ENCODE measurements at regions not wholly inside any gene's neighbourhood (a gene's known extent, or its start where the extent isn't known, plus 50 kb on each side); places are given as distances from the start of the nearest gene placed in this dataset.

DNA sequence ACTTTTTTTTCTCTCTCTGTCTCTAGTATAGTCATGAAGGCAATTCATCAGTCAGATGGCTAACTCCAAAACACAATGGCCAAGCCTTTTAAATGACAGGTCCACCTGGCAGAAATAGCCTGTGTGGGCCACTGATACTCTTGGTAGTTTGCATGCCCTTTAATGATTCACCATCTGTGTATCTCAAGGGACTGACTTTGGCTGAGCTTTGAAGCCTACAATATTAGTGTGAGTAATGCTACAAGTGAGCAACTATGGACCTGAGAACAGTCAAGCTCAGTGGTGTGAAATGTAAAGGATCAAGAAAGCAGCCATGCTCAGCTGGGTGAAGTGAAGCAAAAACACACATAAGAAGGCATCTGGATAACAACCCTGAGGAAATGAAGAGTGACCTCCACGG, 506.9 kb downstream of the TLE1 start:
- no peak overlapping the region for H3K4me3 Mint-ChIP-seq
- no peak overlapping the region for H3K27ac Mint-ChIP-seq
- no peak for DNase-seq
- H3K4me1 Mint-ChIP-seq (ENCODE audit: low read depth) = no peaks in the 10 kb centered on the region
- no peaks in the 10 kb centered on the region for H3K9me3 Mint-ChIP-seq
- H3K36me3 Mint-ChIP-seq (ENCODE audit: low read depth) = no peaks in the 10 kb centered on the region
- H3K27me3 Mint-ChIP-seq = no peaks in the 10 kb centered on the region

GRCh38 chr9:81174023-81174422, 515.3 kb downstream of the TLE1 start:
- no peaks in the 10 kb centered on the region for H3K36me3 Mint-ChIP-seq (ENCODE audit: low read depth)
- no peak for DNase-seq
- no peaks in the 10 kb centered on the region for H3K4me1 Mint-ChIP-seq (ENCODE audit: low read depth)
- no peak overlapping the region for H3K4me3 Mint-ChIP-seq
- no peak overlapping the region for H3K27ac Mint-ChIP-seq
- H3K27me3 Mint-ChIP-seq = no peaks in the 10 kb centered on the region
- peaks cover 4% of the 10 kb centered on the region for H3K9me3 Mint-ChIP-seq

DNA sequence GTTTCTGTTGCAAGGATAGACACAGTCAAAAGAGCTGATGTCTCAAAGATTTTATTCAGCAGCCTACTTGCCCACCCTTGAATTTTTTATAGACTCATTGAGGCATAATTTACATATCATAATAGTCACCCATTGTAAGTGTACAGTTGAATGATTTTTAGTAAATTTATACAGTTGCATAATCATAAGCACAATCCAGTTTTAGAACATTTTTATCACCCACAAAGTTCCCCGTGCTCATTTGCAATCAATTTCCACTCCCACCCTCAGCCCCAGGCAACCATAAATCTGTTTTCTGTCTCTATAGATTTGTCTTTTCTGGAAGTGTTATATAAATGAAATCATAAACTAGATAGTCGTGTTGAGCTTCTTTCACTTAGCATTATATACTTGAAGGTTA, 517.7 kb downstream of the TLE1 start:
- DNase-seq = no peak
- peaks cover 13% of the 10 kb centered on the region for H3K9me3 Mint-ChIP-seq
- no peaks in the 10 kb centered on the region for H3K27me3 Mint-ChIP-seq
- H3K4me1 Mint-ChIP-seq (ENCODE audit: low read depth) = no peaks in the 10 kb centered on the region
- H3K36me3 Mint-ChIP-seq (ENCODE audit: low read depth) = no peaks in the 10 kb centered on the region
- no peak overlapping the region for H3K27ac Mint-ChIP-seq
- no peak overlapping the region for H3K4me3 Mint-ChIP-seq

GRCh38 chr9:81162361-81162760, 527.0 kb downstream of the TLE1 start:
- no peak for DNase-seq
- no peaks in the 10 kb centered on the region for H3K36me3 Mint-ChIP-seq (ENCODE audit: low read depth)
- no peaks in the 10 kb centered on the region for H3K27me3 Mint-ChIP-seq
- H3K4me3 Mint-ChIP-seq = no peak overlapping the region
- no peaks in the 10 kb centered on the region for H3K4me1 Mint-ChIP-seq (ENCODE audit: low read depth)
- H3K27ac Mint-ChIP-seq = no peak overlapping the region
- peaks cover 15% of the 10 kb centered on the region for H3K9me3 Mint-ChIP-seq

DNA sequence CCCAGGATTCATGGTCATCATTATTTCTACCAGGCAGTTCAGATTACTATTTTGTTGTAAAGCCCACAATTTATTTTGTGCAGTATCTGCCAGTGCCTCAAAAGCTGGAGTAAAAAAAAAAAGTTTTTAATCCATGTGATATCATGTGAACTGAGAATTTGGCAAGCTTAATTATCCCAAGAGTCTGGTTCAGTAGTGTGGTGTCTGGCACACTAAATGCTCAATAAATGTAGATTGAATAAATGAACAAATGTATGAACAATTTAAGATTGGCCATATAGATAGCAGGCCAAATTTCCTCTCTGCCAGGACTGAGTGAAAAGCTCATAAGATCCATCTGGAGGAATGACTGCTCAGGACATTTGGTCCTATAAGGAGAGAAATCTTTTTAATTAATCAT, 533.0 kb downstream of the TLE1 start:
- no peak overlapping the region for H3K27ac Mint-ChIP-seq
- H3K36me3 Mint-ChIP-seq (ENCODE audit: low read depth) = no peaks in the 10 kb centered on the region
- no peaks in the 10 kb centered on the region for H3K4me1 Mint-ChIP-seq (ENCODE audit: low read depth)
- no peak overlapping the region for H3K4me3 Mint-ChIP-seq
- no peak for DNase-seq
- H3K27me3 Mint-ChIP-seq = no peaks in the 10 kb centered on the region
- no peaks in the 10 kb centered on the region for H3K9me3 Mint-ChIP-seq

DNA sequence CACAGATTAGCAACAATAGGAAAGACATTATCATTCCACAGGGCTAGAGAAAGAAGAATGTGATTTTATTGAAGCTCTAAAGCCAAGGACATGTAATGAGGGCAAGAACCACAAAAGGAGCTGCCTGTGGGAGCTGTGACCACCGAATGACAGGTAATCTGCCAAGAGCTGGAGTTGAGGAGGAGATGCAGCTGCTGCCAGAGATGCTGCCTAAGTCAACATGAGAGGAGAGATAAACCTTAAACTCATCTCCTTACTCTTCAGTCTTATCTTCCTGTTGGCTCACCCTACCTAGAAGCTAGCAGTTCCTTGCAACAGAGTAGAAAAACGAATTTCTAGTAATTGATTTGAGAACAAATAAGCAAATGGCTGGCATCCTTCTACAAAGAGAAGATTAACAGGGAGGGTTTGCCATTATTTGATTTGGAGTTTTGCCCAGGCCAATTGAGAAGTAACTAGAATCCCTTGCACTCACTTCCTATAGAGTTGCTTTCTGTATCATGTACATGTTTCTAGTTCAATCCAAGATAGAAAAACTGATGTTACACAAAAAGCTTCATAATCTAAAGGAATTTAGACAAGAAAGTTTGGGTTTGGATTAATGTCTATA, 539.2 kb downstream of the TLE1 start:
- Mint-ChIP-seq H3K9me3 (peaks cover 2% of the 10 kb centered on the region), H3K4me1 (ENCODE audit: low read depth) (no peaks in the 10 kb centered on the region), H3K36me3 (ENCODE audit: low read depth) (no peaks in the 10 kb centered on the region), H3K4me3 (no peak overlapping the region), H3K27ac (no peak overlapping the region), H3K27me3 (no peaks in the 10 kb centered on the region)
- no peak for DNase-seq

DNA sequence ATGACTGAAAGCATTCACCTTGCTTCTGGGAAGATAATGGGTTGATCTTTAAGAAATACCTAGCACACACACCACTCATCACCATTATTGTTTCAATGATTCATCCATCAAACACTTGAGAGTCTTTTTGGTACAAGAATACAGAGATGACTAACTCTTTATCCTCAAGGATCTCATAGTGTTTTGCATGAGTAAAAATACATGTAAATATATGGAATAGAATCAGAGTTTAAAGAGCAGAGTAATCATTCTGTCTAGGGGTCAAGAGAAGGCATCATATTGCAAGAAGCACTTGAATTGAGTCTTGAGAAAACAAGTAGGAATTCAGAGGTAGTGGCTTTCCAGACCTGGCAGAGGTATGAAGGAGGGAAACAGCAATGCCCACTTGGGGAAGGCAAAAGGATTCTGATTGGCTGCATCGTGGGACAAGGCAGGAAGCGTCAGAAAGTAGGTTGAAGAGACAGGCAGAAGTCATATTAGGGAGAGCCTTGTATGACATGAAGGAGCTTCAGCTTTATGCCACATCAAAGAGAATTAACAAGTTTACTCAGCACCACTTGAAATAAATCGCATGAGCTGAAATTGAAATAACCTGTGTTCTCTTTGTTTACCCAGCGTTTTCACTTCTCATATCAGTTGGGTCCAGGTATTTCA, 542.5 kb downstream of the TLE1 start:
- Mint-ChIP-seq H3K4me3 (no peak overlapping the region), H3K27me3 (no peaks in the 10 kb centered on the region), H3K9me3 (peaks cover 2% of the 10 kb centered on the region), H3K27ac (no peak overlapping the region), H3K4me1 (ENCODE audit: low read depth) (no peaks in the 10 kb centered on the region), H3K36me3 (ENCODE audit: low read depth) (no peaks in the 10 kb centered on the region)
- no peak for DNase-seq

GRCh38 chr9:81146241-81146640, 543.1 kb downstream of the TLE1 start:
- no peaks in the 10 kb centered on the region for H3K4me1 Mint-ChIP-seq (ENCODE audit: low read depth)
- H3K27ac Mint-ChIP-seq = no peak overlapping the region
- H3K27me3 Mint-ChIP-seq = no peaks in the 10 kb centered on the region
- H3K4me3 Mint-ChIP-seq = no peak overlapping the region
- DNase-seq = no peak
- no peaks in the 10 kb centered on the region for H3K36me3 Mint-ChIP-seq (ENCODE audit: low read depth)
- peaks cover 2% of the 10 kb centered on the region for H3K9me3 Mint-ChIP-seq

DNA sequence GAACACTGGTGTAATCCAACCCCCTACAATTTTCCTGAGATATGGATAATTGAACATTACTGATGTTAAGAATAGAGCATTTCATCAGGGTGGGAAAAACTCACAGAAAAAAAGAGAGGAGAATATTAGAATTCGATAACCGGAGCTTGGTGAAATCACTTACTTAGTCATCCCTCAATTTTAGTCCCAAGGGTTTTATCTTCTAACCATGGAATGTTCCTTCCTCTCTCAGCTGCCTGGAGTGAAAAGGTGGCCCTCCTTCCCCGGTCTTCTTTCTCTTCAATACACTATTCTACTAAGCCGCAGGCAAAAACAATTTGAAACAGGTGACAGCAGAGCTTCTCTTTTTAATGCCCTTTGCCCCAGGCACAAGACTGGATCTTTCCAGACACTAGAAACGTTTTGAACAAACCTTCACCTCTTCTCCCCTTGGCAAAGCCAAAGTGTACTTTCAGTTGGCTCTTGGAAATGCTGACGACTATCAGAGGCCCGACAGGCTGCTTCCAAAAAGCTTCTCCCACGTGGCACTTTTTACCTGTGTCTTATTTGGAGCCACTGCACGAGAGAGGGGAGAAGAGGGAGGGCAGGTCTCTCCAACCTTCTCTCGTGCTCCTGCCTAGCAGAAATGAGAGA, 543.9 kb downstream of the TLE1 start:
- Mint-ChIP-seq H3K4me3 (no peak overlapping the region), H3K9me3 (peaks cover 2% of the 10 kb centered on the region), H3K4me1 (ENCODE audit: low read depth) (no peaks in the 10 kb centered on the region), H3K27ac (no peak overlapping the region), H3K27me3 (no peaks in the 10 kb centered on the region), H3K36me3 (ENCODE audit: low read depth) (no peaks in the 10 kb centered on the region)
- DNase-seq = no peak

GRCh38 chr9:81141961-81142360, 547.4 kb downstream of the TLE1 start:
- no peak for DNase-seq
- no peaks in the 10 kb centered on the region for H3K36me3 Mint-ChIP-seq (ENCODE audit: low read depth)
- H3K27me3 Mint-ChIP-seq = no peaks in the 10 kb centered on the region
- H3K4me1 Mint-ChIP-seq (ENCODE audit: low read depth) = no peaks in the 10 kb centered on the region
- H3K4me3 Mint-ChIP-seq = no peak overlapping the region
- H3K9me3 Mint-ChIP-seq = peaks cover 2% of the 10 kb centered on the region
- H3K27ac Mint-ChIP-seq = no peak overlapping the region

- no peak for DNase-seq
- no peak overlapping the region for H3K4me3 Mint-ChIP-seq
- no peaks in the 10 kb centered on the region for H3K36me3 Mint-ChIP-seq (ENCODE audit: low read depth)
These were observed 551.3 kb downstream of the TLE1 start for GRCh38 chr9:81137976-81138568.

GRCh38 chr9:81132796-81133195, 556.6 kb downstream of the TLE1 start:
- peaks cover 3% of the 10 kb centered on the region for H3K9me3 Mint-ChIP-seq
- H3K27ac Mint-ChIP-seq = no peak overlapping the region
- H3K27me3 Mint-ChIP-seq = no peaks in the 10 kb centered on the region
- no peaks in the 10 kb centered on the region for H3K36me3 Mint-ChIP-seq (ENCODE audit: low read depth)
- no peak overlapping the region for H3K4me3 Mint-ChIP-seq
- no peak for DNase-seq
- H3K4me1 Mint-ChIP-seq (ENCODE audit: low read depth) = no peaks in the 10 kb centered on the region

More at GRCh38 chr9:81137976-81138568, 551.3 kb downstream of the TLE1 start:
- H3K27ac Mint-ChIP-seq = no peak overlapping the region
- H3K27me3 Mint-ChIP-seq = no peaks in the 10 kb centered on the region
- no peaks in the 10 kb centered on the region for H3K4me1 Mint-ChIP-seq (ENCODE audit: low read depth)
- H3K9me3 Mint-ChIP-seq = no peaks in the 10 kb centered on the region

- H3K27me3 Mint-ChIP-seq = no peaks in the 10 kb centered on the region
- H3K36me3 Mint-ChIP-seq (ENCODE audit: low read depth) = no peaks in the 10 kb centered on the region
- no peaks in the 10 kb centered on the region for H3K4me1 Mint-ChIP-seq (ENCODE audit: low read depth)
- no peak for DNase-seq
- peaks cover 3% of the 10 kb centered on the region for H3K9me3 Mint-ChIP-seq
- no peak overlapping the region for H3K4me3 Mint-ChIP-seq
- H3K27ac Mint-ChIP-seq = no peak overlapping the region
These were observed 557.0 kb downstream of the TLE1 start for GRCh38 chr9:81132318-81132717.

GRCh38 chr9:81128701-81129100, 560.6 kb downstream of the TLE1 start:
- H3K27ac Mint-ChIP-seq = no peak overlapping the region

DNA sequence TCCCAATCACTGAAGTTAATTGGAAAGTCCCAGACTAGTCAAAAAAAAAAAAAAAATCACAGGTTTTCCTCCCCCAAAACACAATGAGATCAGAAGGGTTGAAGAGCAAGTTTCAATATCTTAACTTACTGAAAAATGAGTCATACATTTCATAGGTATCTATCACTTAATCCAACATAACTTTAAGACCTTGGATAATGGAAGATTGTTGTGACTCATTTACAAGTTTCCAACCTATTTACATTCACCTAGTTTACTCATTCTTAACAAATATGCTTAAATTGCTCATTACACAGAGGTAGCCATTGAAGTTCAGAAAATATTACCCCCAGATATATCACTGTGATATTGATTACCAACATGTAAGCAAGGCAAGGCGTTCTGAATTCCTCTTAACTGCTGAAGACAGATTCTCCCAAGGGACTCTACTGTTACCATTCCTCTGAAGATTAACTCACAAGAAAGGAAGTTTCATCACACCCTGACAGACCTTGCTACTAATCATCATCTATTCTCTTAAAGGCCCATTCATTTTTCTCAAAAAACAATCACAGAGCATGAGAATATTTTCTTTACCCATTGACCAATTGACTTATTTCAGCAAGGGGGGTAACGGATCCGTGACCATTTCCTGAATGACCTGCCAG, 563.8 kb downstream of the TLE1 start:
- no peak overlapping the region for H3K4me3 Mint-ChIP-seq
- no peak for DNase-seq
- H3K36me3 Mint-ChIP-seq (ENCODE audit: low read depth) = no peaks in the 10 kb centered on the region
- H3K4me1 Mint-ChIP-seq (ENCODE audit: low read depth) = no peaks in the 10 kb centered on the region
- no peaks in the 10 kb centered on the region for H3K27me3 Mint-ChIP-seq
- no peak overlapping the region for H3K27ac Mint-ChIP-seq
- H3K9me3 Mint-ChIP-seq = peaks cover 2% of the 10 kb centered on the region

More at GRCh38 chr9:81128701-81129100, 560.6 kb downstream of the TLE1 start:
- Mint-ChIP-seq H3K27me3 (no peaks in the 10 kb centered on the region), H3K9me3 (peaks cover 3% of the 10 kb centered on the region), H3K4me1 (ENCODE audit: low read depth) (no peaks in the 10 kb centered on the region), H3K4me3 (no peak overlapping the region), H3K36me3 (ENCODE audit: low read depth) (no peaks in the 10 kb centered on the region)
- no peak for DNase-seq
